Thyroid gland (tissue), 4 donors: ENCODE measurements at regions not wholly inside any gene's neighbourhood (a gene's known extent, or its start where the extent isn't known, plus 50 kb on each side); places are given as distances from the start of the nearest gene placed in this dataset.

Experiments
- CTCF ChIP-seq, 6 experiments: fragments of 200-600 bp in 3 of 6; fragments of 450-650 bp in 3 of 6; sonication (generic) in 3 of 6; IDR thresholded peaks; one replicate each; pipeline ENCODE4 v1.5.1; 2016 to 2019; ENCODE audit warnings: antibody characterized with exemption in 6 of 6, mild to moderate bottlenecking in 2 of 6, inconsistent platforms in 1 of 6, moderate library complexity in 1 of 6
- POLR2A ChIP-seq, 2 donors: fragments of 450-650 bp; IDR thresholded peaks; one replicate each; pipeline ENCODE4 v1.6.1; 2017; ENCODE audit warnings: antibody characterized with exemption in 2 of 2, mild to moderate bottlenecking in 2 of 2, moderate library complexity in 1 of 2

- TF ChIP-seq CTCF (IDR thresholded peaks at IDR 0.05), result no peak
- TF ChIP-seq POLR2A (IDR thresholded peaks at IDR 0.05), result no peak
Measured at GRCh38 chr7:29623973-29624372, 60.3 kb downstream of the PRR15 start.
